ENCODE measurements at regions not wholly inside any gene's neighbourhood (a gene's known extent, or its start where the extent isn't known, plus 50 kb on each side); places are given as distances from the start of the nearest gene placed in this dataset.
A peak's percentile ranks its signal among the peaks of the same experiment; 100 is the strongest.
"Not testable (repeated sequence)": the region's sequence is repeated elsewhere in the genome, so short reads cannot be mapped to it uniquely, and the experiment has no call there.

DNA sequence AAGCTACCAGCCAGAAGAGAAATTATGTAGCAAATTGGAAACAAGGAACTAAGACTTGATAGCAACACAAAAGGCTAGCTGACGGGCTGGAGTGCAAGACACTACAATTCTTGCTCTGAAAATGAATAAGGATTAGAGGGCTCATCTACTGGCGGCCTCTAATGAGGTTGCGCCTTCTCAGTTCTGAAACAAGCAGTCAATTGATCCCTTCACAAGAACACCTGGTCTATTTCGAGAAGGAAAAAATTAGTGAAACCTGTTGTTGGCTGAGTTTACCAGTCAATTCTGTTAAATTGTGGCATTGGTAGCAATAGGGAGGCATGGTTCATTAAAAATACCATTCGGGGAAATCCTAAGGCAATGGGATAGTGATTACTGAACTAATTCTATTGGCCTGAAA lies 74.8 kb upstream of the JARID2 start:
- WGBS, 2 donors: 61 to 66% methylated on average over 5 of the region's 5 CpGs
- Histone ChIP-seq H3K27me3 (no peaks in the 10 kb centered on the region), H3K9me3 (no peaks in the 10 kb centered on the region), H3K4me1 (peaks cover 14% of the 10 kb centered on the region), H3K36me3 (ENCODE audit: low read depth, missing control alignments) (no peaks in the 10 kb centered on the region), H3K27ac (peak overlapping the region; percentile 14 to 39), H3K4me3 (no peak overlapping the region)
- intact Hi-C loops (cut with DNase I; ENCODE audit: low total_unique reads): no loop called here
- peak; percentile 64 for DNase-seq
- TF ChIP-seq, protein P1, sequence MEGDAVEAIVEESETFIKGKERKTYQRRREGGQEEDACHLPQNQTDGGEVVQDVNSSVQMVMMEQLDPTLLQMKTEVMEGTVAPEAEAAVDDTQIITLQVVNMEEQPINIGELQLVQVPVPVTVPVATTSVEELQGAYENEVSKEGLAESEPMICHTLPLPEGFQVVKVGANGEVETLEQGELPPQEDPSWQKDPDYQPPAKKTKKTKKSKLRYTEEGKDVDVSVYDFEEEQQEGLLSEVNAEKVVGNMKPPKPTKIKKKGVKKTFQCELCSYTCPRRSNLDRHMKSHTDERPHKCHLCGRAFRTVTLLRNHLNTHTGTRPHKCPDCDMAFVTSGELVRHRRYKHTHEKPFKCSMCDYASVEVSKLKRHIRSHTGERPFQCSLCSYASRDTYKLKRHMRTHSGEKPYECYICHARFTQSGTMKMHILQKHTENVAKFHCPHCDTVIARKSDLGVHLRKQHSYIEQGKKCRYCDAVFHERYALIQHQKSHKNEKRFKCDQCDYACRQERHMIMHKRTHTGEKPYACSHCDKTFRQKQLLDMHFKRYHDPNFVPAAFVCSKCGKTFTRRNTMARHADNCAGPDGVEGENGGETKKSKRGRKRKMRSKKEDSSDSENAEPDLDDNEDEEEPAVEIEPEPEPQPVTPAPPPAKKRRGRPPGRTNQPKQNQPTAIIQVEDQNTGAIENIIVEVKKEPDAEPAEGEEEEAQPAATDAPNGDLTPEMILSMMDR (IDR thresholded peaks at IDR 0.05): no peak
- no peak for TF ChIP-seq POLR2A (IDR thresholded peaks at IDR 0.05)

DNA sequence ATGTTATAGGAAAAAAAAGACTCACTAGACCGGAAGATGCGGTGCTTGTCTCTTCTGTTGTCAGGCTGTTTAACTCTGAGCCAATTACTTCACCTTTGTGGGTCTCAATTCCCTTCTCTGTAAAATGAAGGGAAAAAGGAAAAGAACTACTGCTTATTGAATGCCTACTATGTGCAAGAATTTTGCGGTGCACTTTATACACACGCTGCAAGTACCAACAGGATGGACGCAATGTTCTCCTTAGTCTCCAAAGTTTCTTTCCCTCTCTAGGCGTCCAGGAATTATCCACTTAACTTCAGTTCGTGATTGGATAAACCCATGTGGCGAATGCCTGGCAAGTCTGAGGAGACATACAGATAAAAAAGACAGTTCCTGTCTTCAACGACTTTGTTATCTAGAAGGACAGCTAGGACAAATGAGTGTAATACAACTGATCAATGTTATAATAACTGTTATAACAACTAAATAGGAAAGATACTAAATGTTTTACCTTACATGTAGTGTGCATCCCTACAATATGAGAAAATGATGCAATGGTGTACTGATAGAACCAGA lies 69.0 kb upstream of the JARID2 start:
- WGBS, 2 donors: 85 to 86% methylated on average over 9 of the region's 9 CpGs
- H3K4me1 ChIP-seq: no peaks in the 10 kb centered on the region
- no peaks in the 10 kb centered on the region for H3K9me3 ChIP-seq
- H3K27ac ChIP-seq: no peak overlapping the region
- DNase-seq: no peak
- H3K36me3 ChIP-seq (ENCODE audit: low read depth, missing control alignments): no peaks in the 10 kb centered on the region
- TF ChIP-seq, protein P1 (IDR thresholded peaks at IDR 0.05): no peak
- TF ChIP-seq POLR2A (IDR thresholded peaks at IDR 0.05): no peak
- intact Hi-C loops (cut with DNase I; ENCODE audit: low total_unique reads): no loop called here
- H3K27me3 ChIP-seq: no peaks in the 10 kb centered on the region
- no peak overlapping the region for H3K4me3 ChIP-seq

DNA sequence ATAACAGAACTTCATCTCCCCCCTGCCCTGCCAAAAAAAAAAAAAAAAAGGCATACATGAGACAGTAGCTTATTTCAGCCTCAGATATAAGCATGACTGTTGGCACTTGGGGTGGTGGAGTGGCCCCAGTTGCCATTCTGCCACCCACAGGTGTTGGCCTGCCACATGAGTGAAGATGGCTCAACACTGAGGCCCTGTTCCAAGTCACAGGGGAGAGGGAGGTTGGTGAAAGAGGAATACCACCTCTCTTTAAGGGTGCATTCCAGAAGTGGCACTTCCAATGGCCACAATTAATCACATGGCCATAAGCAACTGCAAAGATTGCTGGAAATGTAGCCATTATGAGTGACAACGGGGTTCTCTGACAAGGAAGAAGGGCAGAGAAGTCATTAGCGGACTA lies 61.9 kb upstream of the JARID2 start:
- Histone ChIP-seq H3K27me3 (no peaks in the 10 kb centered on the region), H3K4me1 (no peaks in the 10 kb centered on the region), H3K9me3 (no peaks in the 10 kb centered on the region), H3K4me3 (no peak overlapping the region), H3K36me3 (ENCODE audit: low read depth, missing control alignments) (no peaks in the 10 kb centered on the region), H3K27ac (no peak overlapping the region)
- intact Hi-C loops (cut with DNase I; ENCODE audit: low total_unique reads): no loop called here
- no peak for DNase-seq
- 81 to 89% methylated on average over 2 of the region's 2 CpGs for WGBS, 2 donors
- TF ChIP-seq POLR2A (IDR thresholded peaks at IDR 0.05): no peak
- TF ChIP-seq, protein P1 (IDR thresholded peaks at IDR 0.05): no peak

DNA sequence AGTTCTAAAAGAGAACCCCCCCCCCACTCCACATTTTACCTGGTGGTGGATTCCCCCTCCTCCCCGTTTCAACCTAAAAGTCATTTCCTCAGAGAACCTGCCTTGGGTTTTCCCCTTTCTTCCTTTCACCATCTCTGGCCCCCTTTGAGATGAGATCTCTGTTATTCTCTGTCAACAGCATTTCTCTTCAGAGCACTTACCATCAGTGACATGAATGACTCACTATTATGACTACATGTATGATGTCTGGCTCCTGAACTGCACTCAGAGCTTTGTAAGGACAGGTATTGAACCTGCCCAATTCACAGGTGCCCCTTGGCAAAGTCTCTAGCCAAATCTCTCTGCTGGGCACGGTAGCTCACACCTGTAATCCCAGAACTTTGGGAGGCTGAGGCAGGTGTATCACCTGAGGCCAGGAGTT lies 61.4 kb upstream of the JARID2 start:
- WGBS, 2 donors: 89 to 97% methylated on average over 2 of the region's 2 CpGs
- Histone ChIP-seq H3K9me3 (no peaks in the 10 kb centered on the region), H3K36me3 (ENCODE audit: low read depth, missing control alignments) (no peaks in the 10 kb centered on the region), H3K4me3 (no peak overlapping the region), H3K27ac (no peak overlapping the region), H3K4me1 (no peaks in the 10 kb centered on the region), H3K27me3 (no peaks in the 10 kb centered on the region)
- intact Hi-C loops (cut with DNase I; ENCODE audit: low total_unique reads): no loop called here
- DNase-seq: no peak
- no peak for TF ChIP-seq POLR2A (IDR thresholded peaks at IDR 0.05)
- TF ChIP-seq, protein P1 (IDR thresholded peaks at IDR 0.05): no peak

DNA sequence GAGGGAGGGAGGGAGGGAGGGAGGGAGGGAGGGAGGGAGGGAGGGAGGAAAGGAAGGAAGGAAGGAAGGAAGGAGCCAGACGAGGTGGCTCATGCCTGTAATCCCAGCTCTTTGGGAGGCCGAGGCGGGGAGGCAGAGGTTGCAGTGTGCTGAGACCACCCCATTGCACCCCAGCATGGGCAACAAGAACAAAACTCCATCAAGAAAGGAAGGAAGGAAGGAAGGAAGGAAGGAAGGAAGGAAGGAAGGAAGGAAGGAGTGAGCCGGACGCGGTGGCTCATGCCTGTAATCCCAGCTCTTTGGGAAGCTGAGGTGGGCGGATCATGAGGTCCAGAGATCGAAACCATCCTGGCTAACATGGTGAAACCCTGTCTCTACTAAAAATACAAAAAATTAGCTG lies 60.8 kb upstream of the JARID2 start:
- intact Hi-C loops (cut with DNase I; ENCODE audit: low total_unique reads); H3K27me3 ChIP-seq; H3K4me1 ChIP-seq; DNase-seq; H3K4me3 ChIP-seq; H3K9me3 ChIP-seq; H3K27ac ChIP-seq; H3K36me3 ChIP-seq (ENCODE audit: low read depth, missing control alignments): not testable (repeated sequence)
- 91 to 93% methylated on average over 8 of the region's 8 CpGs for WGBS, 2 donors

DNA sequence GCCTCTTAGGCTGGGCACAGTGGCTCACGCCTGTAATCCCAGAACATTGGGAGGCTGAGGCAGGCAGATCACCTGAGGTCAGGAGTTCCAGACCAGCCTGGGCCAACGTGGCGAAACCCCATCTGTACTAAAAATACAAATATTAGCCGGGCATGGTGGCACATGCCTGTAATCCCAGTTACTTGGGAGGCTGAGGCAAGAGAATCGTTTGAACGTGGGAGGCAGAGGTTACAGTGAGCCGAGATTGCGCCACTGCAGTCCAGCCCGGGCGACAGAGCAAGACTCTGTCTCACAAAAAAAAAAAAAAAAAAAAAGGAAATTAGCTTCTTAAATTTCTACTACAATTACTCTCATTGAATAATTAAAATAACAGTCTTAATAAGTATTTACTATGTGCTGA lies 52.4 kb upstream of the JARID2 start:
- intact Hi-C loops (cut with DNase I; ENCODE audit: low total_unique reads); H3K9me3 ChIP-seq; DNase-seq; H3K4me1 ChIP-seq; H3K4me3 ChIP-seq; H3K27ac ChIP-seq; H3K27me3 ChIP-seq; H3K36me3 ChIP-seq (ENCODE audit: low read depth, missing control alignments): not testable (repeated sequence)
- 77 to 93% methylated on average over 10 of the region's 10 CpGs for WGBS, 2 donors
